H1 (cell line): ENCODE measurements at regions not wholly inside any gene's neighbourhood (a gene's known extent, or its start where the extent isn't known, plus 50 kb on each side); places are given as distances from the start of the nearest gene placed in this dataset.

Source experiments
- CTCF ChIA-PET: fragments of 300-600 bp; sonication (Branson Sonifier 250); formaldehyde crosslinking; loops from one replicate; lab custom pipeline; 2021; ENCODE audit not compliant: partially characterized antibody; lab: Charles Lee
- POLR2A ChIA-PET: fragments of 300-600 bp; sonication (Branson Sonifier 250); formaldehyde crosslinking; loops from one replicate; lab custom pipeline; 2021; ENCODE audit warnings: inconsistent platforms; ENCODE audit not compliant: partially characterized antibody; lab: Charles Lee
- DNase-seq, 2 experiments: peaks; one replicate each; pipeline versions ENCODE4 v3.0.0 to v3.0.0-alpha.2; 2010 to 2022; ENCODE audit warnings: low spot score in 2 of 2, low read depth in 1 of 2, mixed read lengths in 1 of 2
- FAIRE-seq: peaks from 2 replicates; lab custom pipeline; 2011; peaks lifted over from hg19 to GRCh38; lab: Jason Lieb, UNC
- H2AFZ ChIP-seq: 2 replicates; pipeline ENCODE4 v1.8.1; 2012; ENCODE audit warnings: low read length, inconsistent platforms
- H2AK5ac ChIP-seq: 2 replicates; pipeline ENCODE4 v1.6.1; 2013; ENCODE audit warnings: low read depth, low read length
- H2BK120ac ChIP-seq: replicated peaks from 2 replicates; pipeline ENCODE3; 2013; ENCODE audit warnings: low read depth, low read length, inconsistent platforms
- H2BK12ac ChIP-seq: 2 replicates; pipeline ENCODE4 v1.6.1; 2013; ENCODE audit warnings: low read depth, low read length
- H2BK15ac ChIP-seq: 2 replicates; pipeline ENCODE4 v1.6.1; 2013; ENCODE audit warnings: low read length
- H2BK20ac ChIP-seq: 2 replicates; pipeline ENCODE4 v1.6.1; 2013; ENCODE audit warnings: low read length
- H2BK5ac ChIP-seq: 2 replicates; pipeline ENCODE4 v1.6.1; 2013; ENCODE audit warnings: low read depth, low read length
- H3K14ac ChIP-seq: 2 replicates; pipeline ENCODE4 v1.6.1; 2013; ENCODE audit warnings: inconsistent platforms; ENCODE audit not compliant: insufficient read length
- H3K18ac ChIP-seq: 2 replicates; pipeline ENCODE4 v1.6.1; 2013; ENCODE audit warnings: low read length; ENCODE audit errors: extremely low read depth
- H3K23ac ChIP-seq: 2 replicates; pipeline ENCODE4 v1.6.1; 2013; ENCODE audit warnings: inconsistent platforms; ENCODE audit not compliant: insufficient read length
- H3K23me2 ChIP-seq: 2 replicates; pipeline ENCODE4 v1.6.1; 2013; ENCODE audit warnings: low read depth, low read length
- H3K27ac ChIP-seq: 2 replicates; pipeline ENCODE4 v1.6.1; 2011; ENCODE audit warnings: low read depth, low read length, inconsistent platforms
- H3K27me3 ChIP-seq, 4 experiments: replicated peaks in 1 of 4; 1 replicate in 1 of 4; 2 replicates in 3 of 4; pipeline versions ENCODE4 v1.6.1 to v1.8.1; 2011 to 2013; ENCODE audit warnings: low read length in 3 of 4, mild to moderate bottlenecking in 3 of 4, inconsistent platforms in 2 of 4, mixed read lengths in 2 of 4, moderate library complexity in 1 of 4; ENCODE audit not compliant: control insufficient read depth in 3 of 4, insufficient read depth in 3 of 4; ENCODE audit errors: extremely low read depth in 1 of 4
- H3K36me3 ChIP-seq, 4 experiments: 2 replicates each; pipeline versions ENCODE4 v1.6.1 to v1.8.1; 2011 to 2013; ENCODE audit warnings: mild to moderate bottlenecking in 4 of 4, low read length in 3 of 4, moderate library complexity in 2 of 4, control low read depth in 1 of 4, inconsistent platforms in 1 of 4; ENCODE audit not compliant: insufficient read depth in 4 of 4, control insufficient read depth in 2 of 4
- H3K4ac ChIP-seq: replicated peaks from 2 replicates; pipeline ENCODE3; 2013; ENCODE audit warnings: low read length, low read depth, mixed read lengths, inconsistent platforms; ENCODE audit not compliant: insufficient read length
- H3K4me1 ChIP-seq, 4 experiments: replicated peaks in 1 of 4; 1 replicate in 1 of 4; 2 replicates in 3 of 4; pipeline versions ENCODE4 v1.6.1 to v1.8.1; 2011 to 2013; ENCODE audit warnings: low read length in 3 of 4, inconsistent platforms in 2 of 4, mixed read lengths in 1 of 4; ENCODE audit not compliant: insufficient read depth in 4 of 4, control insufficient read depth in 3 of 4
- H3K4me2 ChIP-seq, 2 experiments: 2 replicates each; pipeline versions ENCODE4 v1.6.1 to v1.8.1; 2011 to 2013; ENCODE audit warnings: low read depth in 2 of 2, low read length in 2 of 2, control low read depth in 1 of 2, inconsistent platforms in 1 of 2, mild to moderate bottlenecking in 1 of 2; ENCODE audit not compliant: insufficient read depth in 1 of 2
- H3K4me3 ChIP-seq, 4 experiments: fragments of 200-600, 300-600 bp in 1 of 4; sonication (generic), shearing (Covaris generic), sonication (Bioruptor Twin) in 1 of 4; 2 replicates each; pipeline versions ENCODE4 v1.5.1 to v1.8.1; 2011 to 2016; ENCODE audit warnings: low read length in 4 of 4, low read depth in 3 of 4, control low read depth in 2 of 4, inconsistent platforms in 2 of 4, mild to moderate bottlenecking in 2 of 4, mixed read lengths in 1 of 4, moderate library complexity in 1 of 4; ENCODE audit not compliant: insufficient read depth in 2 of 4; ENCODE audit errors: extremely low read depth in 1 of 4
- H3K56ac ChIP-seq: replicated peaks from 2 replicates; pipeline ENCODE3; 2013; ENCODE audit warnings: low read depth, mild to moderate bottlenecking, mixed read lengths, low read length, inconsistent platforms; ENCODE audit not compliant: insufficient read length
- H3K79me1 ChIP-seq: 2 replicates; pipeline ENCODE4 v1.6.1; 2013; ENCODE audit warnings: low read depth, low read length, control low read depth
- H3K79me2 ChIP-seq, 2 experiments: 2 replicates each; pipeline versions ENCODE4 v1.6.1 to v1.8.1; 2012 to 2013; ENCODE audit warnings: low read length in 2 of 2, mild to moderate bottlenecking in 2 of 2, inconsistent platforms in 1 of 2; ENCODE audit not compliant: insufficient read depth in 2 of 2, control insufficient read depth in 1 of 2
- H3K9ac ChIP-seq, 4 experiments: replicated peaks in 1 of 4; 1 replicate in 1 of 4; 2 replicates in 3 of 4; pipeline versions ENCODE4 v1.6.1 to v1.8.1; 2011 to 2013; ENCODE audit warnings: low read depth in 3 of 4, low read length in 3 of 4, control low read depth in 2 of 4, mild to moderate bottlenecking in 2 of 4, moderate library complexity in 2 of 4, inconsistent platforms in 1 of 4; ENCODE audit errors: extremely low read depth in 1 of 4
- H3K9me3 ChIP-seq, 2 experiments: 2 replicates each; pipeline versions ENCODE4 v1.6.1 to v1.8.1; 2012 to 2013; ENCODE audit warnings: mild to moderate bottlenecking in 2 of 2, moderate library complexity in 2 of 2, control low read depth in 1 of 2, inconsistent platforms in 1 of 2, low read depth in 1 of 2, low read length in 1 of 2, mixed read lengths in 1 of 2; ENCODE audit not compliant: insufficient read depth in 2 of 2
- H4K20me1 ChIP-seq, 2 experiments: replicated peaks in 1 of 2; 2 replicates each; pipeline versions ENCODE3 to v1.8.1; 2011 to 2013; ENCODE audit warnings: inconsistent platforms in 2 of 2, low read length in 2 of 2, mild to moderate bottlenecking in 1 of 2; ENCODE audit not compliant: insufficient read depth in 2 of 2, control insufficient read depth in 1 of 2
- H4K5ac ChIP-seq: 2 replicates; pipeline ENCODE4 v1.6.1; 2013; ENCODE audit warnings: low read length, low read depth, mixed read lengths, inconsistent platforms; ENCODE audit not compliant: insufficient read length
- H4K8ac ChIP-seq: 2 replicates; pipeline ENCODE4 v1.8.0; 2013; ENCODE audit warnings: mild to moderate bottlenecking, moderate library complexity, low read length, inconsistent platforms; ENCODE audit not compliant: insufficient read depth; ENCODE audit errors: extremely low read depth
- H4K91ac ChIP-seq: replicated peaks from 2 replicates; pipeline ENCODE3; 2013; ENCODE audit warnings: low read length, mixed read lengths, inconsistent platforms; ENCODE audit not compliant: insufficient read length
- ASH2L ChIP-seq: fragments of 200-600, 300-600 bp; sonication (generic); IDR thresholded peaks from one replicate; pipeline ENCODE4 v1.7.1; 2017; ENCODE audit warnings: low read length
- CHD1 ChIP-seq: IDR thresholded peaks from 2 replicates; pipeline ENCODE4 v1.6.1; 2012; ENCODE audit warnings: low read depth, low read length, improper control_type of control experiment
- EZH2 ChIP-seq: fragments of 200-600 bp; sonication (generic); IDR thresholded peaks from 2 replicates; pipeline ENCODE4 v1.7.1; 2012; ENCODE audit warnings: low read depth, mild to moderate bottlenecking, moderate library complexity, low read length, inconsistent platforms; ENCODE audit not compliant: severe bottlenecking
- FOSL1 ChIP-seq: IDR thresholded peaks from 2 replicates; pipeline ENCODE4 v1.6.1; 2011; ENCODE audit warnings: mild to moderate bottlenecking, low read depth, low read length, moderate library complexity; ENCODE audit not compliant: insufficient read depth
- GABPA ChIP-seq: IDR thresholded peaks from 2 replicates; pipeline ENCODE4 v1.6.1; 2011; ENCODE audit warnings: mild to moderate bottlenecking, low read length, moderate library complexity, borderline replicate concordance; ENCODE audit not compliant: insufficient read depth
- JUN ChIP-seq: IDR thresholded peaks from 2 replicates; pipeline ENCODE4 v1.6.1; 2011; ENCODE audit warnings: low read depth, mild to moderate bottlenecking, improper control_type of control experiment, low read length
- KDM1A ChIP-seq: fragments of 200-600, 300-600 bp; sonication (generic); IDR thresholded peaks from 2 replicates; pipeline ENCODE4 v1.7.1; 2016; ENCODE audit warnings: mild to moderate bottlenecking, low read length, borderline replicate concordance
- RXRA ChIP-seq: IDR thresholded peaks from 2 replicates; pipeline ENCODE4 v1.6.1; 2011; ENCODE audit warnings: low read depth, mild to moderate bottlenecking, low read length, moderate library complexity; ENCODE audit not compliant: insufficient read depth
- SIN3A ChIP-seq, 2 experiments: IDR thresholded peaks in 1 of 2; conservative IDR thresholded peaks in 1 of 2; 2 replicates each; pipeline ENCODE4 v1.6.1; 2011 to 2012; ENCODE audit warnings: low read length in 2 of 2, improper control_type of control experiment in 1 of 2, low read depth in 1 of 2, mild to moderate bottlenecking in 1 of 2
- SP1 ChIP-seq: IDR thresholded peaks from 2 replicates; pipeline ENCODE4 v1.6.1; 2011; ENCODE audit warnings: low read depth, low read length
- TF ChIP-seq, protein P1 (sequence below): IDR thresholded peaks from 2 replicates; pipeline ENCODE4 v1.6.1; 2012; ENCODE audit warnings: inconsistent platforms
- TF ChIP-seq, protein P2 (sequence below): IDR thresholded peaks from 2 replicates; pipeline ENCODE4 v1.6.1; 2012; ENCODE audit warnings: inconsistent platforms

DNA sequence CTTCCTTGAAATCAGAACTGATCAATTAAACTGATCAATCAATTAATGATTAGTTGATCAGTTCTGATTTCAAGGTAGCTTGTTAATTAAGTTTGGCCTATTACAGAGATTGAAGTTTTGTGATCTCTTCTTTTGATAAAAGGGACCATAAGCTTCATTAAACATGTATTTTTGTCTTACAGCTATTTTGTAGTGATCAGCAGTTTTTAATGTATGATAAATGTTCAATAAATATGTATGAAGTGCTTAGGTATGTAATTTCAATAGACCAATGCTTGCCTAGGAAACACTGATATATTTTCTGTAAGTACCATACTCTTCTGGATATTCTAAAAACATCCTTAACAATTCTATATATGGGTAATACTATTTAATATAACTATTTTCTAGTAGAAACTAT lies 569.6 kb downstream of the BRINP3 start:
- no peak for FAIRE-seq
- no peak for TF ChIP-seq CHD1
- no peak for TF ChIP-seq ASH2L
- no peak for TF ChIP-seq SP1
- TF ChIP-seq JUN: no peak
- TF ChIP-seq FOSL1: no peak
- no peak for TF ChIP-seq EZH2
- no peak for TF ChIP-seq SIN3A (conservative IDR thresholded peaks at IDR 0.05 in 1 of 2, IDR thresholded peaks at IDR 0.05 in 1 of 2; ENCODE audit: low read depth in 1 of 2, low read length in 2 of 2)
- TF ChIP-seq RXRA: no peak
- TF ChIP-seq GABPA: no peak
- no peak for TF ChIP-seq KDM1A
- TF ChIP-seq, protein P1, sequence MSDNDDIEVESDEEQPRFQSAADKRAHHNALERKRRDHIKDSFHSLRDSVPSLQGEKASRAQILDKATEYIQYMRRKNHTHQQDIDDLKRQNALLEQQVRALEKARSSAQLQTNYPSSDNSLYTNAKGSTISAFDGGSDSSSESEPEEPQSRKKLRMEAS: no peak
- TF ChIP-seq, protein P2, sequence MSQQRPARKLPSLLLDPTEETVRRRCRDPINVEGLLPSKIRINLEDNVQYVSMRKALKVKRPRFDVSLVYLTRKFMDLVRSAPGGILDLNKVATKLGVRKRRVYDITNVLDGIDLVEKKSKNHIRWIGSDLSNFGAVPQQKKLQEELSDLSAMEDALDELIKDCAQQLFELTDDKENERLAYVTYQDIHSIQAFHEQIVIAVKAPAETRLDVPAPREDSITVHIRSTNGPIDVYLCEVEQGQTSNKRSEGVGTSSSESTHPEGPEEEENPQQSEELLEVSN: no peak

More for the DNA sequence above, 569.6 kb downstream of the BRINP3 start:
- Histone ChIP-seq H3K4ac (no peak overlapping the region), H3K9ac (no peak overlapping the region), H2BK120ac (no peak overlapping the region), H3K36me3 (no peaks in the 10 kb centered on the region), H3K79me1 (no peaks in the 10 kb centered on the region), H4K20me1 (no peaks in the 10 kb centered on the region), H3K14ac (no peak overlapping the region), H3K27me3 (no peaks in the 10 kb centered on the region), H2BK5ac (no peak overlapping the region), H3K56ac (no peak overlapping the region), H3K27ac (no peak overlapping the region), H3K9me3 (no peaks in the 10 kb centered on the region), H3K79me2 (no peaks in the 10 kb centered on the region), H3K23me2 (no peaks in the 10 kb centered on the region), H3K23ac (no peak overlapping the region), H4K5ac (no peak overlapping the region), H3K4me1 (no peaks in the 10 kb centered on the region), H2BK15ac (no peak overlapping the region), H2BK20ac (no peak overlapping the region), H4K8ac (no peak overlapping the region), H3K18ac (no peak overlapping the region), H2BK12ac (no peak overlapping the region), H4K91ac (no peak overlapping the region), H2AK5ac (no peak overlapping the region), H3K4me3 (no peak overlapping the region), H3K4me2 (no peak overlapping the region), H2AFZ (no peak overlapping the region)
- POLR2A ChIA-PET: no interaction called here
- CTCF ChIA-PET: interaction anchor here (0.8 kb wide), 1 partner anchor 49 kb away, joined by 4 read pairs; no protein-coding TSS in a partner anchor
- DNase-seq: no peak
